DOHH2 (cell line): ENCODE measurements at regions not wholly inside any gene's neighbourhood (a gene's known extent, or its start where the extent isn't known, plus 50 kb on each side); places are given as distances from the start of the nearest gene placed in this dataset.

Experiments used
- EZH2phosphoT487 ChIP-seq: fragments of 200-600 bp; sonication (generic); IDR thresholded peaks from 2 replicates; pipeline ENCODE4 v1.6.1; 2017; ENCODE audit warnings: borderline replicate concordance, mild to moderate bottlenecking, antibody characterized with exemption, low read length, moderate library complexity, mixed read lengths
- TF ChIP-seq, protein P1 (sequence below): fragments of 200-600 bp; sonication (generic); IDR thresholded peaks from one replicate; pipeline ENCODE4 v1.5.1; 2014; ENCODE audit warnings: antibody characterized with exemption, mild to moderate bottlenecking, low read depth, low read length; ENCODE audit not compliant: poor library complexity, severe bottlenecking

GRCh38 chr2:228678110-228678509 is 496.6 kb upstream of the SPHKAP start:
- TF ChIP-seq, protein P1, sequence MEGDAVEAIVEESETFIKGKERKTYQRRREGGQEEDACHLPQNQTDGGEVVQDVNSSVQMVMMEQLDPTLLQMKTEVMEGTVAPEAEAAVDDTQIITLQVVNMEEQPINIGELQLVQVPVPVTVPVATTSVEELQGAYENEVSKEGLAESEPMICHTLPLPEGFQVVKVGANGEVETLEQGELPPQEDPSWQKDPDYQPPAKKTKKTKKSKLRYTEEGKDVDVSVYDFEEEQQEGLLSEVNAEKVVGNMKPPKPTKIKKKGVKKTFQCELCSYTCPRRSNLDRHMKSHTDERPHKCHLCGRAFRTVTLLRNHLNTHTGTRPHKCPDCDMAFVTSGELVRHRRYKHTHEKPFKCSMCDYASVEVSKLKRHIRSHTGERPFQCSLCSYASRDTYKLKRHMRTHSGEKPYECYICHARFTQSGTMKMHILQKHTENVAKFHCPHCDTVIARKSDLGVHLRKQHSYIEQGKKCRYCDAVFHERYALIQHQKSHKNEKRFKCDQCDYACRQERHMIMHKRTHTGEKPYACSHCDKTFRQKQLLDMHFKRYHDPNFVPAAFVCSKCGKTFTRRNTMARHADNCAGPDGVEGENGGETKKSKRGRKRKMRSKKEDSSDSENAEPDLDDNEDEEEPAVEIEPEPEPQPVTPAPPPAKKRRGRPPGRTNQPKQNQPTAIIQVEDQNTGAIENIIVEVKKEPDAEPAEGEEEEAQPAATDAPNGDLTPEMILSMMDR: no peak
- no peak for TF ChIP-seq EZH2phosphoT487
